RWPE2 (cell line): ENCODE measurements at regions not wholly inside any gene's neighbourhood (a gene's known extent, or its start where the extent isn't known, plus 50 kb on each side); places are given as distances from the start of the nearest gene placed in this dataset.

Experiments used
- ATAC-seq: fragments of 200-7000 bp; cut with Tn5 transposase; 3 replicates; pipeline ENCODE4 v1.9.1; 2021; ENCODE audit warnings: low read depth
- DNase-seq: peaks from one replicate; pipeline ENCODE4 v3.0.0-alpha.2; 2020; ENCODE audit warnings: low spot score
- H3K27ac ChIP-seq: fragments of 450-650 bp; 2 replicates; pipeline ENCODE4 v1.5.1; 2017; ENCODE audit warnings: mild to moderate bottlenecking; ENCODE audit not compliant: poor library complexity, severe bottlenecking
- H3K27me3 ChIP-seq: fragments of 250-450 bp; sonication (Bioruptor Pico); 2 replicates; pipeline ENCODE4 v1.5.1; 2021; ENCODE audit warnings: mild to moderate bottlenecking, moderate library complexity; ENCODE audit not compliant: insufficient read depth, poor library complexity, severe bottlenecking
- H3K36me3 ChIP-seq: fragments of 250-450 bp; sonication (Bioruptor Pico); 2 replicates; pipeline ENCODE4 v1.5.1; 2020; ENCODE audit warnings: low read depth, mild to moderate bottlenecking, moderate library complexity
- H3K4me1 ChIP-seq: fragments of 250-450 bp; sonication (Bioruptor Pico); 2 replicates; pipeline ENCODE4 v1.5.1; 2021; ENCODE audit warnings: mild to moderate bottlenecking, moderate library complexity; ENCODE audit not compliant: insufficient read depth, poor library complexity, severe bottlenecking
- H3K4me3 ChIP-seq: fragments of 250-450 bp; sonication (Bioruptor Pico); 2 replicates; pipeline ENCODE4 v1.5.1; 2021; ENCODE audit warnings: mild to moderate bottlenecking, moderate library complexity; ENCODE audit not compliant: severe bottlenecking
- H3K9me3 ChIP-seq: fragments of 250-450 bp; sonication (Bioruptor Pico); 2 replicates; pipeline ENCODE4 v1.5.1; 2021; ENCODE audit warnings: mild to moderate bottlenecking, moderate library complexity; ENCODE audit not compliant: severe bottlenecking
- CTCF ChIP-seq: fragments of 450-650 bp; IDR thresholded peaks from one replicate; pipeline ENCODE4 v1.5.1; 2017; ENCODE audit warnings: mild to moderate bottlenecking, moderate library complexity; ENCODE audit not compliant: poor library complexity, severe bottlenecking

- Histone ChIP-seq H3K36me3 (no peaks in the 10 kb centered on the region), H3K27ac (no peak overlapping the region), H3K4me3 (no peak overlapping the region), H3K9me3 (no peaks in the 10 kb centered on the region), H3K27me3 (peaks cover 5% of the 10 kb centered on the region), H3K4me1 (no peaks in the 10 kb centered on the region)
- DNase-seq (no peak), ATAC-seq (no peak; the same call in 2 of the 3 replicates)
- no peak for TF ChIP-seq CTCF
Measured at GRCh38 chr20:21653628-21654027, 51.8 kb upstream of the PAX1 start.

- no peak for DNase-seq
- no peak for TF ChIP-seq CTCF
- no peak for ATAC-seq
- Histone ChIP-seq H3K9me3 (no peaks in the 10 kb centered on the region), H3K27me3 (peaks cover 4% of the 10 kb centered on the region), H3K4me3 (no peak overlapping the region), H3K36me3 (no peaks in the 10 kb centered on the region), H3K27ac (no peak overlapping the region), H3K4me1 (no peaks in the 10 kb centered on the region)
Measured at GRCh38 chr20:21643417-21643816, 62.0 kb upstream of the PAX1 start.

- no peak overlapping the region for H3K27ac ChIP-seq
- no peaks in the 10 kb centered on the region for H3K36me3 ChIP-seq
- H3K9me3 ChIP-seq, result no peaks in the 10 kb centered on the region
- ATAC-seq (peak; percentile 88), DNase-seq (no peak)
- no peak overlapping the region for H3K4me3 ChIP-seq
- H3K4me1 ChIP-seq, result no peaks in the 10 kb centered on the region
- H3K27me3 ChIP-seq, result peaks cover 4% of the 10 kb centered on the region
- TF ChIP-seq CTCF, result peak; percentile 54
Measured at GRCh38 chr20:21640556-21640955, 64.9 kb upstream of the PAX1 start.

GRCh38 chr20:21633829-21634228 lies 71.6 kb upstream of the PAX1 start:
- ATAC-seq (no peak), DNase-seq (no peak)
- peaks cover 2% of the 10 kb centered on the region for H3K27me3 ChIP-seq
- no peak overlapping the region for H3K4me3 ChIP-seq
- no peaks in the 10 kb centered on the region for H3K4me1 ChIP-seq
- H3K36me3 ChIP-seq, result no peaks in the 10 kb centered on the region
- H3K27ac ChIP-seq, result no peak overlapping the region
- TF ChIP-seq CTCF, result no peak
- no peaks in the 10 kb centered on the region for H3K9me3 ChIP-seq

- H3K27ac ChIP-seq, result no peak overlapping the region
- no peak overlapping the region for H3K4me3 ChIP-seq
- H3K36me3 ChIP-seq, result no peaks in the 10 kb centered on the region
- no peaks in the 10 kb centered on the region for H3K9me3 ChIP-seq
- DNase-seq (no peak), ATAC-seq (no peak)
- H3K27me3 ChIP-seq, result peaks cover 6% of the 10 kb centered on the region
- H3K4me1 ChIP-seq, result no peaks in the 10 kb centered on the region
- no peak for TF ChIP-seq CTCF
Measured at GRCh38 chr20:21632735-21633053, 72.8 kb upstream of the PAX1 start.
